ENCODE measurements at regions not wholly inside any gene's neighbourhood (a gene's known extent, or its start where the extent isn't known, plus 50 kb on each side); places are given as distances from the start of the nearest gene placed in this dataset.

GRCh38 chr12:60230056-60230455 is 634.2 kb downstream of the SLC16A7 start:
- intact Hi-C loops (cut with micrococcal nuclease): no loop called here
- ATAC-seq (no peak), DNase-seq (ENCODE audit: low read depth, low spot score) (no peak)
- no peak overlapping the region for H3K27ac ChIP-seq (ENCODE audit: low read depth, low read length)
- no peak overlapping the region for H3K4me3 ChIP-seq (replicated peaks in 1 of 2; ENCODE audit: low read depth in 1 of 2, low read length in 2 of 2)
- H3K79me2 ChIP-seq (ENCODE audit: insufficient read depth, low read length): no peaks in the 10 kb centered on the region
- no peaks in the 10 kb centered on the region for H3K27me3 ChIP-seq (ENCODE audit: insufficient read depth, low read length)
- no peak overlapping the region for H3K9ac ChIP-seq (ENCODE audit: low read length)
- H3K36me3 ChIP-seq (ENCODE audit: control insufficient read depth in 1 of 2, insufficient read depth in 2 of 2, low read length in 2 of 2): no peaks in the 10 kb centered on the region
- no TSS peak for BruUV-seq (replicated peaks)
- H4K20me1 ChIP-seq (ENCODE audit: insufficient read depth): no peaks in the 10 kb centered on the region
- ChIA-PET RAD21 (ENCODE audit: low non-redundant PET in 1 of 2, low total read pairs in 2 of 2, uncharacterized antibody in 2 of 2, unreplicated experiment in 2 of 2) (no interaction called here), POLR2A (no interaction called here), CTCF (no interaction called here)
- no peaks in the 10 kb centered on the region for H3K9me3 ChIP-seq (ENCODE audit: control insufficient read depth in 1 of 2, insufficient read depth in 1 of 2, low read depth in 1 of 2, low read length in 2 of 2)
- H3K9me2 ChIP-seq (ENCODE audit: insufficient read depth): no peaks in the 10 kb centered on the region
- TF ChIP-seq ZFX (IDR thresholded peaks at IDR 0.05) (no peak), ELF1 (IDR thresholded peaks at IDR 0.05; ENCODE audit: borderline replicate concordance, low read depth) (no peak), POLR2A (IDR thresholded peaks at IDR 0.05; ENCODE audit: borderline replicate concordance, extremely low read depth, insufficient read depth, insufficient read length) (no peak), SP1 (IDR thresholded peaks at IDR 0.05; ENCODE audit: low read depth) (no peak), EZH2phosphoT487 (IDR thresholded peaks at IDR 0.05; ENCODE audit: borderline replicate concordance) (no peak), POLR2AphosphoS5 (IDR thresholded peaks at IDR 0.05; ENCODE audit: low read depth, low read length) (no peak), EGR1 (IDR thresholded peaks at IDR 0.05; ENCODE audit: low read depth) (no peak), FOSL1 (IDR thresholded peaks at IDR 0.05; ENCODE audit: low read depth) (no peak), SRF (IDR thresholded peaks at IDR 0.05; ENCODE audit: low read depth) (no peak)
- no peaks in the 10 kb centered on the region for H3K4me1 ChIP-seq (ENCODE audit: control insufficient read depth in 1 of 2, insufficient read depth in 2 of 2, low read length in 2 of 2)
- H3K4me2 ChIP-seq (ENCODE audit: low read length): no peak overlapping the region
- H2AFZ ChIP-seq (ENCODE audit: low read depth, low read length, poor library complexity, severe bottlenecking): no peak overlapping the region

DNA sequence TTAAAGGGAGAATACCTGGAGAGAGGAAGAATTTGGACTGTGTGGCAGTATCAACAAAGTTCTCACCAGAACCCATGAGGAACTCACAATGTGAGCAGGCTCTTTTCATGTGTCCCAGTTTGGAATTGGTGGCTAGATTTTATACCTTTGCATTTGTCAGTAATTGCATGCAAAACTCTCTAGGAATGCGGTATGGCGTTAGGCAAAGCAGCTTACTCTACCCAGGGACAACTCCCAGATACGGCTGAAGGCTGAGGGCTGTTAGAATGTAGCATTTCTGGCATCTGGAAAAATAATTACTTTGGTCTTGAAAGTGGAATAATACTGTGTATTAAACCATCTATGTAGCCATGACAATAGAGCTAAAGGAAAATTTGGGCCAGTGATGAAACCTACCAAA is 635.5 kb downstream of the SLC16A7 start:
- Histone ChIP-seq H3K79me2 (ENCODE audit: insufficient read depth, low read length) (no peaks in the 10 kb centered on the region), H3K4me2 (ENCODE audit: low read length) (no peak overlapping the region), H3K36me3 (ENCODE audit: control insufficient read depth in 1 of 2, insufficient read depth in 2 of 2, low read length in 2 of 2) (no peaks in the 10 kb centered on the region), H3K4me1 (ENCODE audit: control insufficient read depth in 1 of 2, insufficient read depth in 2 of 2, low read length in 2 of 2) (no peaks in the 10 kb centered on the region), H2AFZ (ENCODE audit: low read depth, low read length, poor library complexity, severe bottlenecking) (no peak overlapping the region), H3K27me3 (ENCODE audit: insufficient read depth, low read length) (no peaks in the 10 kb centered on the region), H4K20me1 (ENCODE audit: insufficient read depth) (no peaks in the 10 kb centered on the region), H3K9me2 (ENCODE audit: insufficient read depth) (no peaks in the 10 kb centered on the region), H3K4me3 (replicated peaks in 1 of 2; ENCODE audit: low read depth in 1 of 2, low read length in 2 of 2) (no peak overlapping the region), H3K27ac (ENCODE audit: low read depth, low read length) (no peak overlapping the region), H3K9me3 (ENCODE audit: control insufficient read depth in 1 of 2, insufficient read depth in 1 of 2, low read depth in 1 of 2, low read length in 2 of 2) (no peaks in the 10 kb centered on the region), H3K9ac (ENCODE audit: low read length) (no peak overlapping the region)
- DNase-seq (ENCODE audit: low read depth, low spot score) (no peak), ATAC-seq (no peak)
- CTCF ChIA-PET: no interaction called here
- POLR2A ChIA-PET: no interaction called here
- RAD21 ChIA-PET (ENCODE audit: low non-redundant PET in 1 of 2, low total read pairs in 2 of 2, uncharacterized antibody in 2 of 2, unreplicated experiment in 2 of 2): no interaction called here
- BruUV-seq (replicated peaks): no TSS peak
- intact Hi-C loops (cut with micrococcal nuclease): no loop called here
- TF ChIP-seq JUND (IDR thresholded peaks at IDR 0.05) (no peak), CEBPB (IDR thresholded peaks at IDR 0.05; ENCODE audit: low read depth) (no peak), REST (IDR thresholded peaks at IDR 0.05; ENCODE audit: low read depth) (no peak), RAD21 (IDR thresholded peaks at IDR 0.05; ENCODE audit: low read depth) (no peak), SP1 (IDR thresholded peaks at IDR 0.05; ENCODE audit: low read depth) (no peak), EZH2phosphoT487 (IDR thresholded peaks at IDR 0.05; ENCODE audit: borderline replicate concordance) (no peak)
- TF ChIP-seq, protein P1, sequence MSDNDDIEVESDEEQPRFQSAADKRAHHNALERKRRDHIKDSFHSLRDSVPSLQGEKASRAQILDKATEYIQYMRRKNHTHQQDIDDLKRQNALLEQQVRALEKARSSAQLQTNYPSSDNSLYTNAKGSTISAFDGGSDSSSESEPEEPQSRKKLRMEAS (IDR thresholded peaks at IDR 0.05): no peak
- TF ChIP-seq, protein P2, sequence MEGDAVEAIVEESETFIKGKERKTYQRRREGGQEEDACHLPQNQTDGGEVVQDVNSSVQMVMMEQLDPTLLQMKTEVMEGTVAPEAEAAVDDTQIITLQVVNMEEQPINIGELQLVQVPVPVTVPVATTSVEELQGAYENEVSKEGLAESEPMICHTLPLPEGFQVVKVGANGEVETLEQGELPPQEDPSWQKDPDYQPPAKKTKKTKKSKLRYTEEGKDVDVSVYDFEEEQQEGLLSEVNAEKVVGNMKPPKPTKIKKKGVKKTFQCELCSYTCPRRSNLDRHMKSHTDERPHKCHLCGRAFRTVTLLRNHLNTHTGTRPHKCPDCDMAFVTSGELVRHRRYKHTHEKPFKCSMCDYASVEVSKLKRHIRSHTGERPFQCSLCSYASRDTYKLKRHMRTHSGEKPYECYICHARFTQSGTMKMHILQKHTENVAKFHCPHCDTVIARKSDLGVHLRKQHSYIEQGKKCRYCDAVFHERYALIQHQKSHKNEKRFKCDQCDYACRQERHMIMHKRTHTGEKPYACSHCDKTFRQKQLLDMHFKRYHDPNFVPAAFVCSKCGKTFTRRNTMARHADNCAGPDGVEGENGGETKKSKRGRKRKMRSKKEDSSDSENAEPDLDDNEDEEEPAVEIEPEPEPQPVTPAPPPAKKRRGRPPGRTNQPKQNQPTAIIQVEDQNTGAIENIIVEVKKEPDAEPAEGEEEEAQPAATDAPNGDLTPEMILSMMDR (IDR thresholded peaks at IDR 0.05 in 2 of 3, conservative IDR thresholded peaks at IDR 0.05 in 1 of 3; ENCODE audit: borderline replicate concordance in 1 of 3, insufficient read depth in 1 of 3, low read depth in 2 of 3, low read length in 2 of 3): no peak
- TF ChIP-seq, protein P3, sequence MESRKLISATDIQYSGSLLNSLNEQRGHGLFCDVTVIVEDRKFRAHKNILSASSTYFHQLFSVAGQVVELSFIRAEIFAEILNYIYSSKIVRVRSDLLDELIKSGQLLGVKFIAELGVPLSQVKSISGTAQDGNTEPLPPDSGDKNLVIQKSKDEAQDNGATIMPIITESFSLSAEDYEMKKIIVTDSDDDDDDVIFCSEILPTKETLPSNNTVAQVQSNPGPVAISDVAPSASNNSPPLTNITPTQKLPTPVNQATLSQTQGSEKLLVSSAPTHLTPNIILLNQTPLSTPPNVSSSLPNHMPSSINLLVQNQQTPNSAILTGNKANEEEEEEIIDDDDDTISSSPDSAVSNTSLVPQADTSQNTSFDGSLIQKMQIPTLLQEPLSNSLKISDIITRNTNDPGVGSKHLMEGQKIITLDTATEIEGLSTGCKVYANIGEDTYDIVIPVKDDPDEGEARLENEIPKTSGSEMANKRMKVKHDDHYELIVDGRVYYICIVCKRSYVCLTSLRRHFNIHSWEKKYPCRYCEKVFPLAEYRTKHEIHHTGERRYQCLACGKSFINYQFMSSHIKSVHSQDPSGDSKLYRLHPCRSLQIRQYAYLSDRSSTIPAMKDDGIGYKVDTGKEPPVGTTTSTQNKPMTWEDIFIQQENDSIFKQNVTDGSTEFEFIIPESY (IDR thresholded peaks at IDR 0.05; ENCODE audit: extremely low read depth, insufficient replicate concordance, low read length): no peak
